ENCODE measurements at regions not wholly inside any gene's neighbourhood (a gene's known extent, or its start where the extent isn't known, plus 50 kb on each side); places are given as distances from the start of the nearest gene placed in this dataset.

GRCh38 chr14:32009221-32009975, 67.7 kb upstream of the ARHGAP5 start:
- Histone ChIP-seq H3K4me3 (ENCODE audit: low read length in 2 of 2) (no peak overlapping the region), H3K27me3 (ENCODE audit: control insufficient read depth in 1 of 2, insufficient read depth in 2 of 2, low read length in 1 of 2) (no peaks in the 10 kb centered on the region), H3K36me3 (ENCODE audit: control insufficient read depth in 1 of 2, insufficient read depth in 2 of 2, low read length in 1 of 2) (no peaks in the 10 kb centered on the region), H3K9me3 (ENCODE audit: control insufficient read depth, low read length) (no peaks in the 10 kb centered on the region), H3K4me1 (ENCODE audit: control insufficient read depth in 1 of 2, insufficient read depth in 2 of 2, low read length in 2 of 2) (no peaks in the 10 kb centered on the region), H3K27ac (ENCODE audit: low read depth in 1 of 2, low read length in 2 of 2) (no peak overlapping the region)
- intact Hi-C loops (cut with DNase I) = no loop called here
- DNase-seq = no peak
- no peak for ATAC-seq (ENCODE audit: low FRiP score)
- WGBS, 2 donors = 75 to 81% methylated on average over 5 of the region's 5 CpGs

- ATAC-seq (ENCODE audit: low FRiP score) = no peak
- H3K9me3 ChIP-seq (ENCODE audit: control insufficient read depth, low read length) = no peaks in the 10 kb centered on the region
- H3K36me3 ChIP-seq (ENCODE audit: control insufficient read depth in 1 of 2, insufficient read depth in 2 of 2, low read length in 1 of 2) = no peaks in the 10 kb centered on the region
- no peak overlapping the region for H3K4me3 ChIP-seq (ENCODE audit: low read length in 2 of 2)
- no peaks in the 10 kb centered on the region for H3K27me3 ChIP-seq (ENCODE audit: control insufficient read depth in 1 of 2, insufficient read depth in 2 of 2, low read length in 1 of 2)
- H3K27ac ChIP-seq (ENCODE audit: low read depth in 1 of 2, low read length in 2 of 2) = no peak overlapping the region
- intact Hi-C loops (cut with DNase I) = no loop called here
- H3K4me1 ChIP-seq (ENCODE audit: control insufficient read depth in 1 of 2, insufficient read depth in 2 of 2, low read length in 2 of 2) = no peaks in the 10 kb centered on the region
- no peak for DNase-seq
- WGBS, 2 donors = 84 to 93% methylated on average over 6 of the region's 6 CpGs
Measured at GRCh38 chr14:32009976-32010581, 67.0 kb upstream of the ARHGAP5 start.

GRCh38 chr14:32010604-32011125, 66.4 kb upstream of the ARHGAP5 start:
- intact Hi-C loops (cut with DNase I) = no loop called here
- no peaks in the 10 kb centered on the region for H3K36me3 ChIP-seq (ENCODE audit: control insufficient read depth in 1 of 2, insufficient read depth in 2 of 2, low read length in 1 of 2)
- H3K4me3 ChIP-seq (ENCODE audit: low read length in 2 of 2) = no peak overlapping the region
- H3K9me3 ChIP-seq (ENCODE audit: control insufficient read depth, low read length) = no peaks in the 10 kb centered on the region
- H3K4me1 ChIP-seq (ENCODE audit: control insufficient read depth in 1 of 2, insufficient read depth in 2 of 2, low read length in 2 of 2) = no peaks in the 10 kb centered on the region
- ATAC-seq (ENCODE audit: low FRiP score) = no peak
- 94 to 95% methylated on average over 4 of the region's 4 CpGs for WGBS, 2 donors
- no peak for DNase-seq
- H3K27ac ChIP-seq (ENCODE audit: low read depth in 1 of 2, low read length in 2 of 2) = no peak overlapping the region
- H3K27me3 ChIP-seq (ENCODE audit: control insufficient read depth in 1 of 2, insufficient read depth in 2 of 2, low read length in 1 of 2) = no peaks in the 10 kb centered on the region

- intact Hi-C loops (cut with DNase I) = no loop called here
Measured at GRCh38 chr14:32011225-32011624, 65.9 kb upstream of the ARHGAP5 start.

GRCh38 chr14:32012062-32012461, 65.0 kb upstream of the ARHGAP5 start:
- ATAC-seq (ENCODE audit: low FRiP score) (no peak), DNase-seq (no peak)
- Histone ChIP-seq H3K4me3 (ENCODE audit: low read length in 2 of 2) (no peak overlapping the region), H3K4me1 (ENCODE audit: control insufficient read depth in 1 of 2, insufficient read depth in 2 of 2, low read length in 2 of 2) (no peaks in the 10 kb centered on the region), H3K9me3 (ENCODE audit: control insufficient read depth, low read length) (no peaks in the 10 kb centered on the region), H3K27me3 (ENCODE audit: control insufficient read depth in 1 of 2, insufficient read depth in 2 of 2, low read length in 1 of 2) (no peaks in the 10 kb centered on the region), H3K36me3 (ENCODE audit: control insufficient read depth in 1 of 2, insufficient read depth in 2 of 2, low read length in 1 of 2) (no peaks in the 10 kb centered on the region), H3K27ac (ENCODE audit: low read depth in 1 of 2, low read length in 2 of 2) (no peak overlapping the region)
- intact Hi-C loops (cut with DNase I) = no loop called here

More at GRCh38 chr14:32011225-32011624, 65.9 kb upstream of the ARHGAP5 start:
- DNase-seq (no peak), ATAC-seq (ENCODE audit: low FRiP score) (no peak)
- Histone ChIP-seq H3K27ac (ENCODE audit: low read depth in 1 of 2, low read length in 2 of 2) (no peak overlapping the region), H3K4me1 (ENCODE audit: control insufficient read depth in 1 of 2, insufficient read depth in 2 of 2, low read length in 2 of 2) (no peaks in the 10 kb centered on the region), H3K27me3 (ENCODE audit: control insufficient read depth in 1 of 2, insufficient read depth in 2 of 2, low read length in 1 of 2) (no peaks in the 10 kb centered on the region), H3K36me3 (ENCODE audit: control insufficient read depth in 1 of 2, insufficient read depth in 2 of 2, low read length in 1 of 2) (no peaks in the 10 kb centered on the region), H3K4me3 (ENCODE audit: low read length in 2 of 2) (no peak overlapping the region), H3K9me3 (ENCODE audit: control insufficient read depth, low read length) (no peaks in the 10 kb centered on the region)
- WGBS, 2 donors = 93 to 100% methylated on average over 3 of the region's 3 CpGs

- H3K4me3 ChIP-seq (ENCODE audit: low read length in 2 of 2) = no peak overlapping the region
- H3K9me3 ChIP-seq (ENCODE audit: control insufficient read depth, low read length) = no peaks in the 10 kb centered on the region
- DNase-seq (no peak), ATAC-seq (ENCODE audit: low FRiP score) (no peak)
- no peaks in the 10 kb centered on the region for H3K27me3 ChIP-seq (ENCODE audit: control insufficient read depth in 1 of 2, insufficient read depth in 2 of 2, low read length in 1 of 2)
- intact Hi-C loops (cut with DNase I) = no loop called here
- WGBS, 2 donors = 92 to 93% methylated on average over 1 of the region's 1 CpG
- no peak overlapping the region for H3K27ac ChIP-seq (ENCODE audit: low read depth in 1 of 2, low read length in 2 of 2)
- H3K4me1 ChIP-seq (ENCODE audit: control insufficient read depth in 1 of 2, insufficient read depth in 2 of 2, low read length in 2 of 2) = no peaks in the 10 kb centered on the region
- H3K36me3 ChIP-seq (ENCODE audit: control insufficient read depth in 1 of 2, insufficient read depth in 2 of 2, low read length in 1 of 2) = no peaks in the 10 kb centered on the region
Measured at GRCh38 chr14:32012571-32012970, 64.5 kb upstream of the ARHGAP5 start.

- Histone ChIP-seq H3K36me3 (ENCODE audit: control insufficient read depth in 1 of 2, insufficient read depth in 2 of 2, low read length in 1 of 2) (no peaks in the 10 kb centered on the region), H3K4me3 (ENCODE audit: low read length in 2 of 2) (no peak overlapping the region), H3K27me3 (ENCODE audit: control insufficient read depth in 1 of 2, insufficient read depth in 2 of 2, low read length in 1 of 2) (no peaks in the 10 kb centered on the region), H3K27ac (ENCODE audit: low read depth in 1 of 2, low read length in 2 of 2) (no peak overlapping the region), H3K9me3 (ENCODE audit: control insufficient read depth, low read length) (no peaks in the 10 kb centered on the region), H3K4me1 (ENCODE audit: control insufficient read depth in 1 of 2, insufficient read depth in 2 of 2, low read length in 2 of 2) (no peaks in the 10 kb centered on the region)
- no peak for ATAC-seq (ENCODE audit: low FRiP score)
- DNase-seq = no peak
- WGBS, 2 donors = 79 to 81% methylated on average over 6 of the region's 6 CpGs
- intact Hi-C loops (cut with DNase I) = no loop called here
Measured at GRCh38 chr14:32013083-32013482, 64.0 kb upstream of the ARHGAP5 start.

GRCh38 chr14:32014057-32014456, 63.0 kb upstream of the ARHGAP5 start:
- H3K36me3 ChIP-seq (ENCODE audit: control insufficient read depth in 1 of 2, insufficient read depth in 2 of 2, low read length in 1 of 2) = no peaks in the 10 kb centered on the region
- no peaks in the 10 kb centered on the region for H3K9me3 ChIP-seq (ENCODE audit: control insufficient read depth, low read length)
- ATAC-seq (ENCODE audit: low FRiP score) = no peak
- 80 to 88% methylated on average over 1 of the region's 1 CpG for WGBS, 2 donors
- no peak for DNase-seq
- no peaks in the 10 kb centered on the region for H3K27me3 ChIP-seq (ENCODE audit: control insufficient read depth in 1 of 2, insufficient read depth in 2 of 2, low read length in 1 of 2)
- intact Hi-C loops (cut with DNase I) = no loop called here
- H3K4me3 ChIP-seq (ENCODE audit: low read length in 2 of 2) = no peak overlapping the region
- H3K4me1 ChIP-seq (ENCODE audit: control insufficient read depth in 1 of 2, insufficient read depth in 2 of 2, low read length in 2 of 2) = no peaks in the 10 kb centered on the region
- H3K27ac ChIP-seq (ENCODE audit: low read depth in 1 of 2, low read length in 2 of 2) = no peak overlapping the region

GRCh38 chr14:32014498-32014897, 62.6 kb upstream of the ARHGAP5 start:
- H3K4me1 ChIP-seq (ENCODE audit: control insufficient read depth in 1 of 2, insufficient read depth in 2 of 2, low read length in 2 of 2) = no peaks in the 10 kb centered on the region
- no peak overlapping the region for H3K4me3 ChIP-seq (ENCODE audit: low read length in 2 of 2)
- no peak for DNase-seq
- H3K27me3 ChIP-seq (ENCODE audit: control insufficient read depth in 1 of 2, insufficient read depth in 2 of 2, low read length in 1 of 2) = no peaks in the 10 kb centered on the region
- H3K27ac ChIP-seq (ENCODE audit: low read depth in 1 of 2, low read length in 2 of 2) = no peak overlapping the region
- H3K36me3 ChIP-seq (ENCODE audit: control insufficient read depth in 1 of 2, insufficient read depth in 2 of 2, low read length in 1 of 2) = no peaks in the 10 kb centered on the region
- intact Hi-C loops (cut with DNase I) = no loop called here
- 80 to 92% methylated on average over 4 of the region's 4 CpGs for WGBS, 2 donors
- ATAC-seq (ENCODE audit: low FRiP score) = no peak
- H3K9me3 ChIP-seq (ENCODE audit: control insufficient read depth, low read length) = no peaks in the 10 kb centered on the region

Data from aorta (tissue), 5 donors.